MM.1S (cell line): ENCODE measurements at regions not wholly inside any gene's neighbourhood (a gene's known extent, or its start where the extent isn't known, plus 50 kb on each side); places are given as distances from the start of the nearest gene placed in this dataset.

ENCODE experiments used
- EZH2 ChIP-seq: fragments of 300-600 bp; sonication (generic); optimal IDR thresholded peaks from 2 replicates; pipeline ENCODE3; 2017; ENCODE audit warnings: low read depth, mild to moderate bottlenecking, antibody characterized with exemption, low read length, mixed read lengths
- EZH2phosphoT487 ChIP-seq: fragments of 300-600 bp; sonication (generic); IDR thresholded peaks from 2 replicates; pipeline ENCODE4 v1.6.1; 2018; ENCODE audit warnings: antibody characterized with exemption, low read length
- TF ChIP-seq, protein P1 (sequence below): fragments of 300-600 bp; sonication (generic); IDR thresholded peaks from 2 replicates; pipeline ENCODE4 v1.5.1; 2016; ENCODE audit warnings: antibody characterized with exemption, low read length, mixed read lengths

DNA sequence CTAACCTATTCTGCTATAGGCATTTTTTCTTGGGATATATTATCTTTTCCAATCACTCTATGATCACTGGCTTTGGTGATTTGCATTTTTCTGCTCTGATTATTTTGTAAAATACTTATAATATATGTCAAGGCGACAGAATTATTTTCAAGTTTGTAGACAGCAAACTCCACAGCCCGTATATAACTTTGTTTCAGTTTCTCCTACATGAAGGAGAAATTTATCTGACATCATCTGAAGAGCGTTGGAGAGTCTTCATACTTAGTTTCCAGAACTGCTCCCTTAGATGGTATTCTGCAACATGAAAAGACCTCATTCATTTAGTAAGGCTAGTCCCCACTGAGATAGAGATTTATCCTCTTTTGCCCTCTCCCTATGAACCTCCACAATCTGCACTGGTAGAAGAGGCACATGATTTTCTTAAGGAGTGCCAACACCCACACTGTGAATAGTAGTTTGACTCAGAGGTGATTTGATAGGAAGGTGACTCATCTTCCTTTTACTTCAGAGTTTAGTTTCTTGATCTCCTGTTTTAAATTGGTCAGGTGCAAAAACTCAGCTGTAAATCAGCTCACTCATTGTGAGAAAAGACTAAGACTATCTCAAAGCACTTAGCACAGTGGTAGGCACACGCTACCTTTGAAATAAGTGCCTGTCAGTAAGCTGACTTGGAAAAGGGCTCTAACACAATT is 1848.6 kb upstream of the CELF4 start:
- TF ChIP-seq, protein P1, sequence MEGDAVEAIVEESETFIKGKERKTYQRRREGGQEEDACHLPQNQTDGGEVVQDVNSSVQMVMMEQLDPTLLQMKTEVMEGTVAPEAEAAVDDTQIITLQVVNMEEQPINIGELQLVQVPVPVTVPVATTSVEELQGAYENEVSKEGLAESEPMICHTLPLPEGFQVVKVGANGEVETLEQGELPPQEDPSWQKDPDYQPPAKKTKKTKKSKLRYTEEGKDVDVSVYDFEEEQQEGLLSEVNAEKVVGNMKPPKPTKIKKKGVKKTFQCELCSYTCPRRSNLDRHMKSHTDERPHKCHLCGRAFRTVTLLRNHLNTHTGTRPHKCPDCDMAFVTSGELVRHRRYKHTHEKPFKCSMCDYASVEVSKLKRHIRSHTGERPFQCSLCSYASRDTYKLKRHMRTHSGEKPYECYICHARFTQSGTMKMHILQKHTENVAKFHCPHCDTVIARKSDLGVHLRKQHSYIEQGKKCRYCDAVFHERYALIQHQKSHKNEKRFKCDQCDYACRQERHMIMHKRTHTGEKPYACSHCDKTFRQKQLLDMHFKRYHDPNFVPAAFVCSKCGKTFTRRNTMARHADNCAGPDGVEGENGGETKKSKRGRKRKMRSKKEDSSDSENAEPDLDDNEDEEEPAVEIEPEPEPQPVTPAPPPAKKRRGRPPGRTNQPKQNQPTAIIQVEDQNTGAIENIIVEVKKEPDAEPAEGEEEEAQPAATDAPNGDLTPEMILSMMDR = no peak
- TF ChIP-seq EZH2phosphoT487 = no peak
- no peak for TF ChIP-seq EZH2
